ENCODE measurements at regions not wholly inside any gene's neighbourhood (a gene's known extent, or its start where the extent isn't known, plus 50 kb on each side); places are given as distances from the start of the nearest gene placed in this dataset.

GRCh38 chr15:60083318-60083717 is 79.2 kb downstream of the FOXB1 start:
- ATAC-seq (no peak), DNase-seq (ENCODE audit: low spot score) (no peak)
- no peaks in the 10 kb centered on the region for H3K79me2 ChIP-seq (replicated peaks; ENCODE audit: insufficient read depth)
- TF ChIP-seq ZNF331 (CRISPR knock-in tag; IDR thresholded peaks at IDR 0.05; ENCODE audit: low read depth), result no peak
- TF ChIP-seq POLR2AphosphoS5 (IDR thresholded peaks at IDR 0.05; ENCODE audit: low read depth), result no peak
- TF ChIP-seq REST (IDR thresholded peaks at IDR 0.05; ENCODE audit: unreplicated experiment), result no peak
- no peak for TF ChIP-seq CTCF (conservative IDR thresholded peaks at IDR 0.05; ENCODE audit: low read depth in 2 of 2)
- TF ChIP-seq ZNF114 (CRISPR knock-in tag; IDR thresholded peaks at IDR 0.05), result no peak
- no peak for TF ChIP-seq ETS1 (IDR thresholded peaks at IDR 0.05)
- TF ChIP-seq EZH2 (IDR thresholded peaks at IDR 0.05; ENCODE audit: low read depth, unreplicated experiment), result no peak
- TF ChIP-seq ZNF462 (CRISPR knock-in tag; IDR thresholded peaks at IDR 0.05), result no peak
- no peak for TF ChIP-seq CREB1 (CRISPR knock-in tag; IDR thresholded peaks at IDR 0.05; ENCODE audit: low read depth)
- no peak for TF ChIP-seq EZH2phosphoT487 (IDR thresholded peaks at IDR 0.05; ENCODE audit: unreplicated experiment)
- TF ChIP-seq JUNB (IDR thresholded peaks at IDR 0.05; ENCODE audit: unreplicated experiment), result no peak
- TF ChIP-seq STAT1 (IDR thresholded peaks at IDR 0.05; ENCODE audit: unreplicated experiment), result no peak
- TF ChIP-seq NANOG (IDR thresholded peaks at IDR 0.05; ENCODE audit: borderline replicate concordance), result no peak
- Mint-ChIP-seq H3K4me3 (no peak overlapping the region), H3K4me1 (peaks cover 12% of the 10 kb centered on the region), H3K36me3 (ENCODE audit: low read depth) (no peaks in the 10 kb centered on the region), H3K27ac (no peak overlapping the region), H3K27me3 (ENCODE audit: insufficient read depth, low read depth, poor library complexity) (peaks cover 5% of the 10 kb centered on the region), H3K9me3 (no peaks in the 10 kb centered on the region)
- H3K4me1 ChIP-seq (ENCODE audit: insufficient read depth), result 0 out of 2 replicates have a peak, but pooled peaks cover under 1% of the 10 kb centered on the region
- H3K4me2 ChIP-seq, result no peak overlapping the region
- H3K36me3 ChIP-seq (ENCODE audit: insufficient read depth), result no peaks in the 10 kb centered on the region
- H3K4me3 ChIP-seq, result no peak overlapping the region
- H3K27me3 ChIP-seq (ENCODE audit: insufficient read depth), result no peaks in the 10 kb centered on the region
- H3F3A ChIP-seq (replicated peaks; ENCODE audit: low read depth), result no peaks in the 10 kb centered on the region
- H2AFZ ChIP-seq, result no peak overlapping the region
- peaks cover 5% of the 10 kb centered on the region; the same call in 1 of the 2 replicates for H3K9me2 ChIP-seq (ENCODE audit: insufficient read depth)
- no peaks in the 10 kb centered on the region for H4K20me1 ChIP-seq (replicated peaks; ENCODE audit: insufficient read depth)
- no peak overlapping the region for H3K27ac ChIP-seq (ENCODE audit: low read depth)
